WERI-Rb-1 (cell line): ENCODE measurements at regions not wholly inside any gene's neighbourhood (a gene's known extent, or its start where the extent isn't known, plus 50 kb on each side); places are given as distances from the start of the nearest gene placed in this dataset.

Experiments used
- DNase-seq: peaks from one replicate; pipeline ENCODE4 v3.0.0-alpha.2; 2020
- H3K27ac ChIP-seq: fragments of 250-450 bp; sonication (Bioruptor Pico); 2 replicates; pipeline ENCODE4 v1.5.1; 2020; ENCODE audit warnings: mild to moderate bottlenecking, moderate library complexity
- H3K27me3 ChIP-seq: fragments of 250-450 bp; sonication (Bioruptor Pico); 2 replicates; pipeline ENCODE4 v1.5.1; 2021; ENCODE audit warnings: mild to moderate bottlenecking, low read depth, moderate library complexity; ENCODE audit not compliant: insufficient read depth, severe bottlenecking
- H3K36me3 ChIP-seq: fragments of 250-450 bp; sonication (Bioruptor Pico); 2 replicates; pipeline ENCODE4 v1.5.1; 2020; ENCODE audit warnings: mild to moderate bottlenecking, moderate library complexity
- H3K4me3 ChIP-seq: 2 replicates; pipeline ENCODE4 v1.5.1; 2011; ENCODE audit warnings: low read depth, mild to moderate bottlenecking, control low read depth, low read length
- H3K9me3 ChIP-seq: fragments of 250-450 bp; sonication (Bioruptor Pico); 2 replicates; pipeline ENCODE4 v1.5.1; 2021; ENCODE audit warnings: mild to moderate bottlenecking, moderate library complexity; ENCODE audit not compliant: severe bottlenecking
- TF ChIP-seq, protein P1 (sequence below): IDR thresholded peaks from 2 replicates; pipeline ENCODE4 v1.5.1; 2011; ENCODE audit warnings: low read depth, mild to moderate bottlenecking, control low read depth, inconsistent platforms, low read length

DNA sequence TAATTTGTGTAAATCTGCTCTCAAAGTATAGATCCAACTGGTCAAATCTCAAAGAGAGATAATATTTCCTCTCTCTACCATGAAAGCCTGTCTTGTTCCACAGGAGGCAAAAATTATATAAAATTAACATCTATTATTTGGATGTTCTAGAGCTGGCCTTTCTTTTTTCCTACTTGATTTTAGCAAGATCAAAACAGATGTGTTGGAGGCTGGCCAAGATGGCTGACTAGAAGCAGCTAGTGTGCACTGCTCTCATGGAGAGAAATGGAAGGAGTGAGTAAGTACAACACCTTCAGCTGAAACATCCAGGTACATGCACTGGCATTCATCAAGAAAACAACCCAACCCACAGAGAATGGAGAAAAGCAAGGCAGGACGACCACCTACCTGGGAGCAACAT is 298.6 kb upstream of the SLC24A2 start:
- TF ChIP-seq, protein P1, sequence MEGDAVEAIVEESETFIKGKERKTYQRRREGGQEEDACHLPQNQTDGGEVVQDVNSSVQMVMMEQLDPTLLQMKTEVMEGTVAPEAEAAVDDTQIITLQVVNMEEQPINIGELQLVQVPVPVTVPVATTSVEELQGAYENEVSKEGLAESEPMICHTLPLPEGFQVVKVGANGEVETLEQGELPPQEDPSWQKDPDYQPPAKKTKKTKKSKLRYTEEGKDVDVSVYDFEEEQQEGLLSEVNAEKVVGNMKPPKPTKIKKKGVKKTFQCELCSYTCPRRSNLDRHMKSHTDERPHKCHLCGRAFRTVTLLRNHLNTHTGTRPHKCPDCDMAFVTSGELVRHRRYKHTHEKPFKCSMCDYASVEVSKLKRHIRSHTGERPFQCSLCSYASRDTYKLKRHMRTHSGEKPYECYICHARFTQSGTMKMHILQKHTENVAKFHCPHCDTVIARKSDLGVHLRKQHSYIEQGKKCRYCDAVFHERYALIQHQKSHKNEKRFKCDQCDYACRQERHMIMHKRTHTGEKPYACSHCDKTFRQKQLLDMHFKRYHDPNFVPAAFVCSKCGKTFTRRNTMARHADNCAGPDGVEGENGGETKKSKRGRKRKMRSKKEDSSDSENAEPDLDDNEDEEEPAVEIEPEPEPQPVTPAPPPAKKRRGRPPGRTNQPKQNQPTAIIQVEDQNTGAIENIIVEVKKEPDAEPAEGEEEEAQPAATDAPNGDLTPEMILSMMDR, result no peak
- no peak for DNase-seq
- H3K27ac ChIP-seq, result no peak overlapping the region
- H3K27me3 ChIP-seq, result no peaks in the 10 kb centered on the region
- no peak overlapping the region for H3K4me3 ChIP-seq
- H3K36me3 ChIP-seq, result no peaks in the 10 kb centered on the region
- H3K9me3 ChIP-seq, result no peaks in the 10 kb centered on the region

DNA sequence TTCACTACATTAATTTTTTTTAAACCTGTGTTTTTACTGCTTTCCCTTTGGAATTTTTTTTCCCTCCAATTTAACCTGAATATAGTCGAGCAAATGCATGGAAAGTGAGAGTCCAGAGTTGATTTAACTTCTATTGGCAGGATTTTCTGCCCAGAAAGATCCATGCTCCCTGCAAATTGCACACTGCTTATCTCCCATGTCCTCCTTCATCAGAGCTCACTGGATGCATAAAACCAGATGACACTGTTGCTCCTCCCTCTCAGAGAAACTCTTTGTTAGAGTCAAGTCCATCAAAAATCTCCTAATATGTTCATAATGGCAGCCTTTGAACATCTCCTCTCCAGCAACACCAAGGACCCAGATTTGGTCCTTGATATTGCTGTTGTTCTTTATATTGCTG is 297.0 kb upstream of the SLC24A2 start:
- H3K36me3 ChIP-seq, result no peaks in the 10 kb centered on the region
- H3K27ac ChIP-seq, result no peak overlapping the region
- no peaks in the 10 kb centered on the region for H3K9me3 ChIP-seq
- TF ChIP-seq, protein P1, result no peak
- no peaks in the 10 kb centered on the region for H3K27me3 ChIP-seq
- no peak overlapping the region for H3K4me3 ChIP-seq
- no peak for DNase-seq

DNA sequence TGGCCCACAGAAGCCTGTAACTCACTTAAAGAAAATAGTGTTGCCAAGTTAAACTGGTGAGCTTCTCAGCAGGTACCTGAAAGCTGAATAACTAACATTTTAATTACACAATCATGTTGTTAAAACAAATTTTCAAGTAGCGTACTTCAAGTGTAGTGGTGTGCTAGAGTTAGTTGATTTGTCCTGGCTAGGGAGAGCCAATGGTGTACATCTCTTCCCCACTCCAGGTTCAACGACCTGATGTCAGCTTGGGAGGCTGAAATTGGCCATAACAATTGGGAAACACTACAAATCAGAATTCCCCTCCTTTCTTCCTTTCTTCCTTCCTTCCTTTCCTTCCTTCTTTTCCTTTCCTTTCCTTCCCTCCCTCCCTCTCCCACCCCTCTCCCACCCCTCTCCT is 295.3 kb upstream of the SLC24A2 start:
- Histone ChIP-seq H3K27me3 (no peaks in the 10 kb centered on the region), H3K4me3 (no peak overlapping the region), H3K36me3 (no peaks in the 10 kb centered on the region), H3K9me3 (no peaks in the 10 kb centered on the region), H3K27ac (no peak overlapping the region)
- TF ChIP-seq, protein P1, result no peak
- DNase-seq, result no peak

DNA sequence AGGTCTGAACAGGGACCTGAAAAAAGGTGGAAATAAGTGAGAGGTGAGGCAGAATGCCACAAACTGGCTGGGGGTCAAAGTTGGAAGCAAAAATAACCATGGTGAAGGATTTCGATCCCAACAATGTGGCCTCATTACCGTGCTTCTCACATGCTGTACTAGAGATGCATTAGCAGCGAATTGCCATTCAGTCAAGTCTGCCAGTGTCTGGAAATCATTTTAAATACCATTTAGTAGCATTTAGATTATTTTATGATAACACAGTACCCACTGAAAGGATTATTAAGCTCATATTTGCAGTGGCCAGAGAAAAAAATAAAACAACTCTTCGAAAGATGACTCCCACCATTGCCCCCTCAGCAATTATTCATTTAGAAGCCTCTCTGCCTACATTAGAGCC is 294.6 kb upstream of the SLC24A2 start:
- Histone ChIP-seq H3K27me3 (no peaks in the 10 kb centered on the region), H3K27ac (no peak overlapping the region), H3K4me3 (no peak overlapping the region), H3K36me3 (no peaks in the 10 kb centered on the region), H3K9me3 (no peaks in the 10 kb centered on the region)
- TF ChIP-seq, protein P1, result no peak
- no peak for DNase-seq

DNA sequence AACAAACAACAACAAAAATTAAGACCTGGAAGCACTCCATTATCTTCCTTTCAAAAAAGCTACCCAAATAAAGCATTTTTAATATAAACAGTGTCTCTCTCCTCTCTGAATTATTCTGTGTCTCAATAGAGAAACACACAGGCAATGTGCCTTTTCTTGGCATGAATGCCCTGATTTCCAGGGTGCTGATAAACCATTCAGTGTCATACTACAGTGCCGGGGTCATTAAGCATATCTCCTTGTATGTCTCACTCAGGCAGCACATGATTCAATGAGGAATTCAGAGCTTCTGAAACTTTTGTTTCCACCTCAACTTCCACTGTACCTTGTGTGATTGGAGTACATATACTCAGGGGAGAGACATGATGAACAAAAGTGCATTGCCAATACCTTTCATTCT is 294.0 kb upstream of the SLC24A2 start:
- Histone ChIP-seq H3K9me3 (no peaks in the 10 kb centered on the region), H3K4me3 (no peak overlapping the region), H3K36me3 (no peaks in the 10 kb centered on the region), H3K27me3 (no peaks in the 10 kb centered on the region), H3K27ac (no peak overlapping the region)
- no peak for DNase-seq
- TF ChIP-seq, protein P1, result no peak

DNA sequence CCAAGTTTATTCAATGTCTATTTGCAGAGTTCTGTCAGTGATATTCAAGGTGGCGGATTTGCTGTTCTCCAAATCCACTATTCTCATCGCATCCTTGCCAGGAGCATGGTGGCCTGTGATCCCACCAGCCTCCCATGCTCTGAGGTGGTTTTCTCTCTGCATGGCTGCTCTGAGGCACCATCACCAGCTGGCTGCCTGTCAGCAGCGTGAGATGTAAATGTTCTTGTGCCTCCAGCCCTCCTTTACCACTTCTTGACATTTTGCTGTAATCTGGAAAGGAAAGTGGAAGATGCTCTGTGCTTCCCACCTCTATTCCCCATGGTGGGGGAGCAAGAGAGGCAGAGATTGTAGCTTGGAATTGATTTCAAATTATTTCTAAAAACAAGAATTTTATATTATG is 293.6 kb upstream of the SLC24A2 start:
- no peaks in the 10 kb centered on the region for H3K36me3 ChIP-seq
- H3K9me3 ChIP-seq, result no peaks in the 10 kb centered on the region
- no peak overlapping the region for H3K27ac ChIP-seq
- H3K4me3 ChIP-seq, result no peak overlapping the region
- no peaks in the 10 kb centered on the region for H3K27me3 ChIP-seq
- TF ChIP-seq, protein P1, result no peak
- no peak for DNase-seq
